Natural killer cell (primary cell): ENCODE measurements at regions not wholly inside any gene's neighbourhood (a gene's known extent, or its start where the extent isn't known, plus 50 kb on each side); places are given as distances from the start of the nearest gene placed in this dataset.

Experiments
- ATAC-seq, 3 donors: fragments of 150-1000 bp in 2 of 3; fragments of 200-7000 bp in 1 of 3; cut with Tn5 transposase; 1 replicate in 1 of 3; 2 replicates in 2 of 3; pipeline ENCODE4 v1.10.0; 2021; ENCODE audit warnings: mild to moderate bottlenecking in 2 of 3, moderate library complexity in 2 of 3
- DNase-seq, 2 donors: peaks; one replicate each; pipeline versions ENCODE4 v3.0.0 to v3.0.0-alpha.2; 2013 to 2021; ENCODE audit warnings: mixed read lengths in 1 of 2
- H3K27ac ChIP-seq: one replicate; pipeline ENCODE4 v1.5.1; 2013; ENCODE audit warnings: mild to moderate bottlenecking, low read length
- H3K27me3 ChIP-seq: one replicate; pipeline ENCODE4 v1.6.1; 2013; ENCODE audit warnings: low read length; ENCODE audit not compliant: control insufficient read depth, insufficient read depth
- H3K36me3 ChIP-seq: one replicate; pipeline ENCODE4 v1.6.1; 2013; ENCODE audit warnings: low read length; ENCODE audit not compliant: control insufficient read depth, insufficient read depth
- H3K4me1 ChIP-seq: one replicate; pipeline ENCODE4 v1.6.1; 2013; ENCODE audit warnings: low read length; ENCODE audit not compliant: control insufficient read depth, insufficient read depth
- H3K4me3 ChIP-seq: one replicate; pipeline ENCODE4 v1.5.1; 2013; ENCODE audit warnings: low read length
- H3K9me3 ChIP-seq: one replicate; pipeline ENCODE4 v1.6.1; 2013; ENCODE audit warnings: low read length; ENCODE audit not compliant: control insufficient read depth, insufficient read depth
- H3K27ac Mint-ChIP-seq, 2 donors: one replicate each; pipeline ENCODE4 v1.8.0; 2022; ENCODE audit warnings: mild to moderate bottlenecking in 2 of 2, mixed read lengths in 2 of 2, moderate library complexity in 1 of 2
- H3K27me3 Mint-ChIP-seq, 2 donors: one replicate each; pipeline ENCODE4 v1.8.0; 2022; ENCODE audit warnings: low read depth in 2 of 2, mixed read lengths in 2 of 2
- H3K36me3 Mint-ChIP-seq: one replicate; pipeline ENCODE4 v1.8.0; 2022; ENCODE audit warnings: mixed read lengths
- H3K4me1 Mint-ChIP-seq, 2 donors: one replicate each; pipeline ENCODE4 v1.8.0; 2022; ENCODE audit warnings: mixed read lengths in 2 of 2
- H3K4me3 Mint-ChIP-seq: one replicate; pipeline ENCODE4 v1.8.0; 2022; ENCODE audit warnings: mild to moderate bottlenecking, moderate library complexity, mixed read lengths
- H3K9me3 Mint-ChIP-seq, 2 donors: one replicate each; pipeline ENCODE4 v1.8.0; 2022; ENCODE audit warnings: mixed read lengths in 2 of 2
- WGBS: methylation state at CpG from one replicate; pipeline ENCODE4 v1.1.7; 2013; ENCODE audit warnings: missing lambda C conversion rate; ENCODE audit not compliant: insufficient coverage; 5-methylcytosine and 5-hydroxymethylcytosine counted together
- intact Hi-C: fragments of 100-400 bp; cut with micrococcal nuclease; formaldehyde crosslinking; loops from one replicate; pipeline ENCODE4 v1.14.2; 2022
- TF ChIP-seq, protein P1 (sequence below): fragments of 200-600 bp; IDR thresholded peaks from one replicate; pipeline ENCODE4 v1.8.0; 2022; ENCODE audit warnings: antibody characterized with exemption

- no peak for ATAC-seq
- Histone ChIP-seq H3K9me3 (no peaks in the 10 kb centered on the region), H3K27ac (no peak overlapping the region), H3K4me1 (no peaks in the 10 kb centered on the region), H3K4me3 (no peak overlapping the region), H3K27me3 (no peaks in the 10 kb centered on the region), H3K36me3 (no peaks in the 10 kb centered on the region)
- Mint-ChIP-seq H3K9me3 (peaks cover 8 to 14% of the 10 kb centered on the region in 2 donors), H3K27me3 (no peaks in the 10 kb centered on the region), H3K4me1 (no peaks in the 10 kb centered on the region), H3K4me3 (no peak overlapping the region), H3K36me3 (no peaks in the 10 kb centered on the region), H3K27ac (no peak overlapping the region)
- TF ChIP-seq, protein P1, sequence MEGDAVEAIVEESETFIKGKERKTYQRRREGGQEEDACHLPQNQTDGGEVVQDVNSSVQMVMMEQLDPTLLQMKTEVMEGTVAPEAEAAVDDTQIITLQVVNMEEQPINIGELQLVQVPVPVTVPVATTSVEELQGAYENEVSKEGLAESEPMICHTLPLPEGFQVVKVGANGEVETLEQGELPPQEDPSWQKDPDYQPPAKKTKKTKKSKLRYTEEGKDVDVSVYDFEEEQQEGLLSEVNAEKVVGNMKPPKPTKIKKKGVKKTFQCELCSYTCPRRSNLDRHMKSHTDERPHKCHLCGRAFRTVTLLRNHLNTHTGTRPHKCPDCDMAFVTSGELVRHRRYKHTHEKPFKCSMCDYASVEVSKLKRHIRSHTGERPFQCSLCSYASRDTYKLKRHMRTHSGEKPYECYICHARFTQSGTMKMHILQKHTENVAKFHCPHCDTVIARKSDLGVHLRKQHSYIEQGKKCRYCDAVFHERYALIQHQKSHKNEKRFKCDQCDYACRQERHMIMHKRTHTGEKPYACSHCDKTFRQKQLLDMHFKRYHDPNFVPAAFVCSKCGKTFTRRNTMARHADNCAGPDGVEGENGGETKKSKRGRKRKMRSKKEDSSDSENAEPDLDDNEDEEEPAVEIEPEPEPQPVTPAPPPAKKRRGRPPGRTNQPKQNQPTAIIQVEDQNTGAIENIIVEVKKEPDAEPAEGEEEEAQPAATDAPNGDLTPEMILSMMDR, result no peak
- no peak for DNase-seq
- 57% methylated on average over 2 of the region's 2 CpGs for WGBS
- intact Hi-C loops, result no loop called here
These were observed 166.4 kb downstream of the FAM170A start for GRCh38 chr5:119795768-119796167.

GRCh38 chr5:119801570-119801969 is 172.2 kb downstream of the FAM170A start:
- Mint-ChIP-seq H3K27ac (no peak overlapping the region), H3K36me3 (no peaks in the 10 kb centered on the region), H3K27me3 (no peaks in the 10 kb centered on the region), H3K9me3 (peaks cover 14 to 24% of the 10 kb centered on the region in 2 donors), H3K4me1 (no peaks in the 10 kb centered on the region), H3K4me3 (no peak overlapping the region)
- no peak overlapping the region for H3K4me3 ChIP-seq
- ATAC-seq, result no peak
- H3K27me3 ChIP-seq, result no peaks in the 10 kb centered on the region
- DNase-seq, result no peak
- intact Hi-C loops, result no loop called here
- no peak overlapping the region for H3K27ac ChIP-seq
- no peaks in the 10 kb centered on the region for H3K9me3 ChIP-seq
- 100% methylated on average over 1 of the region's 2 CpGs for WGBS
- no peaks in the 10 kb centered on the region for H3K36me3 ChIP-seq
- TF ChIP-seq, protein P1, result no peak
- no peaks in the 10 kb centered on the region for H3K4me1 ChIP-seq

DNA sequence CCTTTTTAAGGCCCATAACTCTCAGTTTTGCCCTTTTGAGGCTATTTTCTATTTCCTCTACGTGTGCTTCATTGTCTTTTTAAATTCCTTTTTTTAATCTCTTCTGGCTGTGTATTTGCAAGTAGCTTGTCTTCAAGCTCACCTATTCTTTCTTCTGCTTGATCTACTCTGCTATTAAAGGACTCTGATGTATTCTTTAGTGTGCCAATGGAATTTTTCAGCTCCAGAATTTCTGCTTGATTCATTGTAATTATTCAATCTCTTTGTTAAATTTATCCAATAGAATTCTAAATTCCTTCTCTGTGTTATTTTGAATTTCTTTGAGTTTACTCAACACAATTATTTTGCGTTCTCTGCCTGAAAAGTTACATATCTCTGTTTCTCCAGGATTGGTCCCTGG is 178.7 kb downstream of the FAM170A start:
- Histone ChIP-seq H3K27me3 (no peaks in the 10 kb centered on the region), H3K4me3 (no peak overlapping the region), H3K9me3 (peaks cover 10% of the 10 kb centered on the region), H3K4me1 (no peaks in the 10 kb centered on the region), H3K27ac (no peak overlapping the region), H3K36me3 (no peaks in the 10 kb centered on the region)
- Mint-ChIP-seq H3K27ac (no peak overlapping the region), H3K36me3 (no peaks in the 10 kb centered on the region), H3K4me3 (no peak overlapping the region), H3K27me3 (no peaks in the 10 kb centered on the region), H3K9me3 (peaks cover 15 to 29% of the 10 kb centered on the region in 2 donors), H3K4me1 (no peaks in the 10 kb centered on the region)
- TF ChIP-seq, protein P1, result no peak
- 88% methylated on average over 2 of the region's 2 CpGs for WGBS
- no peak for DNase-seq
- intact Hi-C loops, result no loop called here
- no peak for ATAC-seq

DNA sequence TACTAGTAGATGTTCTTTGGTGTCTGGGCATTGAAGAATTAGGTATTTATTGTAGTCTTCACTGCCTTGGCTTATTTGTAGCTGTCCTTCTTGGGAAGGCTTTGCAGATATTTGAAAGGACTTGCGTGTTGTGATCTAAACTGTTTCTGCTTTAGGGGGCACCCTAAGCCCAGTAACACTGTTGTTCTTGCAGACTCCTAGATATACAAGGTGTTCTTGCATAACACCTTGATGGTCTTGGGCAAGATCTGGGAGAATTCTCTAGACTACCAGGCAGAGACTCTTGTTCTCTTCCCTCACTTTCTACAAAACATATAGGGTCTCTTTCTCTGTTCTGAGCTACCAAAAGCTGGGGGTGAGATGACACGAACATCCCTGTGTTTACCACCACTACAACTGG is 179.1 kb downstream of the FAM170A start:
- Histone ChIP-seq H3K36me3 (no peaks in the 10 kb centered on the region), H3K4me3 (no peak overlapping the region), H3K9me3 (peaks cover 10% of the 10 kb centered on the region), H3K27ac (no peak overlapping the region), H3K27me3 (no peaks in the 10 kb centered on the region), H3K4me1 (no peaks in the 10 kb centered on the region)
- no peak for ATAC-seq
- TF ChIP-seq, protein P1, result no peak
- peaks cover 15 to 30% of the 10 kb centered on the region in 2 donors for H3K9me3 Mint-ChIP-seq
- H3K27ac Mint-ChIP-seq, result no peak overlapping the region
- no peak overlapping the region for H3K4me3 Mint-ChIP-seq
- WGBS, result 90% methylated on average over 2 of the region's 2 CpGs
- no peaks in the 10 kb centered on the region for H3K36me3 Mint-ChIP-seq
- no peak for DNase-seq
- no peaks in the 10 kb centered on the region for H3K27me3 Mint-ChIP-seq
- intact Hi-C loops, result no loop called here
- H3K4me1 Mint-ChIP-seq, result no peaks in the 10 kb centered on the region
